Activated naive CD8-positive, alpha-beta T cell treated with anti-CD3 and anti-CD28 coated beads for 36 hours (primary cell): ENCODE measurements at regions not wholly inside any gene's neighbourhood (a gene's known extent, or its start where the extent isn't known, plus 50 kb on each side); places are given as distances from the start of the nearest gene placed in this dataset.
"Not testable (repeated sequence)": the region's sequence is repeated elsewhere in the genome, so short reads cannot be mapped to it uniquely, and the experiment has no call there.

Experiments used
- DNase-seq: peaks from one replicate; pipeline ENCODE4 v3.0.0; 2021
- H3K27ac Mint-ChIP-seq: one replicate; pipeline ENCODE4 v1.8.0; 2022; ENCODE audit warnings: mild to moderate bottlenecking, moderate library complexity, mixed read lengths
- H3K27me3 Mint-ChIP-seq: one replicate; pipeline ENCODE4 v1.8.0; 2022; ENCODE audit warnings: mild to moderate bottlenecking, mixed read lengths
- H3K36me3 Mint-ChIP-seq: one replicate; pipeline ENCODE4 v1.8.0; 2021; ENCODE audit warnings: mild to moderate bottlenecking, mixed read lengths
- H3K4me1 Mint-ChIP-seq: one replicate; pipeline ENCODE4 v1.8.0; 2021; ENCODE audit warnings: mixed read lengths
- H3K4me3 Mint-ChIP-seq: one replicate; pipeline ENCODE4 v1.8.0; 2022; ENCODE audit warnings: mild to moderate bottlenecking, moderate library complexity, mixed read lengths
- H3K9me3 Mint-ChIP-seq: one replicate; pipeline ENCODE4 v1.8.0; 2022; ENCODE audit warnings: mixed read lengths

- H3K4me3 Mint-ChIP-seq, H3K9me3 Mint-ChIP-seq, H3K4me1 Mint-ChIP-seq, H3K27me3 Mint-ChIP-seq, H3K36me3 Mint-ChIP-seq, DNase-seq, H3K27ac Mint-ChIP-seq: not testable (repeated sequence)
Observed at GRCh38 chr20:48516196-48516595, 311.6 kb downstream of the PREX1 start.

DNA sequence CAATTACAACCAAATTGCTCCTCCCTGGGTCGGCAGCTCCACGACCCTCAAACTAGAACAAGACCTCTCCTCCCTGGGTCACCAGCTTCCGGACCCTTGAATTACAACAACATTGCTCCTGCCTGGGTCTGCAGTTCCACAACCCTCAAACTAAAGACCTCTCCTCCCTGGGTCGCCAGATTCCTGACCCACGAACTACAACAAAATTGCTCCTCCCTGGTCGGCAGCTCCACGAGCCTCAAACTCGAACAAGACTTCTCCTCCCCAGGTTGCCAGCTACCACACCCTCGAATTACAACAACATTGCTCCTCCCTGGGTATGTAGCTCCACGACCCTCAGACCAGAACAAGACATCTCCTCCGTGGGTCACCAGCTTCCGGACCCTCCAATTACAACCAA, 313.2 kb downstream of the PREX1 start:
- not testable (repeated sequence) for H3K9me3 Mint-ChIP-seq, H3K4me1 Mint-ChIP-seq, H3K4me3 Mint-ChIP-seq, H3K27me3 Mint-ChIP-seq, H3K27ac Mint-ChIP-seq, H3K36me3 Mint-ChIP-seq, DNase-seq

DNA sequence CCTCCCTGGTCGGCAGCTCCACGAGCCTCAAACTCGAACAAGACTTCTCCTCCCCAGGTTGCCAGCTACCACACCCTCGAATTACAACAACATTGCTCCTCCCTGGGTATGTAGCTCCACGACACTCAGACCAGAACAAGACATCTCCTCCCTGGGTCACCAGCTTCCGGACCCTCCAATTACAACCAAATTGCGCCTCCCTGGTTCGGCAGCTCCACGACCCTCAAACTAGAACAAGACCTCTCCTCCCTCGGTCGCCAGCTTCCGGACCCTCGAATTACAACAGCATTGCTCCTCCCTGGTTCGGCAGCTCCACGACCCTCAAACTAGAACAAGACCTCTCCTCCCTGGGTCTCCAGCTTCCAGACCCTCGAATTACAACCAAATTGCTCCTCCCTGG, 315.3 kb downstream of the PREX1 start:
- not testable (repeated sequence) for H3K36me3 Mint-ChIP-seq, H3K4me1 Mint-ChIP-seq, H3K4me3 Mint-ChIP-seq, DNase-seq, H3K27ac Mint-ChIP-seq, H3K27me3 Mint-ChIP-seq, H3K9me3 Mint-ChIP-seq

GRCh38 chr20:48505066-48505465, 322.7 kb downstream of the PREX1 start:
- not testable (repeated sequence) for H3K27me3 Mint-ChIP-seq, H3K9me3 Mint-ChIP-seq, H3K27ac Mint-ChIP-seq, H3K36me3 Mint-ChIP-seq, H3K4me3 Mint-ChIP-seq, H3K4me1 Mint-ChIP-seq, DNase-seq

- H3K36me3 Mint-ChIP-seq = no peaks in the 10 kb centered on the region
- peaks cover 4% of the 10 kb centered on the region for H3K27me3 Mint-ChIP-seq
- no peaks in the 10 kb centered on the region for H3K4me1 Mint-ChIP-seq
- no peak overlapping the region for H3K4me3 Mint-ChIP-seq
- H3K9me3 Mint-ChIP-seq = no peaks in the 10 kb centered on the region
- no peak for DNase-seq
- H3K27ac Mint-ChIP-seq = no peak overlapping the region
Observed at GRCh38 chr20:48503166-48503815, 324.5 kb downstream of the PREX1 start.

- H3K4me3 Mint-ChIP-seq = no peak overlapping the region
- H3K36me3 Mint-ChIP-seq = no peaks in the 10 kb centered on the region
- no peaks in the 10 kb centered on the region for H3K9me3 Mint-ChIP-seq
- no peaks in the 10 kb centered on the region for H3K4me1 Mint-ChIP-seq
- DNase-seq = no peak
- no peak overlapping the region for H3K27ac Mint-ChIP-seq
- H3K27me3 Mint-ChIP-seq = peaks cover 4% of the 10 kb centered on the region
Observed at GRCh38 chr20:48502758-48503157, 325.0 kb downstream of the PREX1 start.

DNA sequence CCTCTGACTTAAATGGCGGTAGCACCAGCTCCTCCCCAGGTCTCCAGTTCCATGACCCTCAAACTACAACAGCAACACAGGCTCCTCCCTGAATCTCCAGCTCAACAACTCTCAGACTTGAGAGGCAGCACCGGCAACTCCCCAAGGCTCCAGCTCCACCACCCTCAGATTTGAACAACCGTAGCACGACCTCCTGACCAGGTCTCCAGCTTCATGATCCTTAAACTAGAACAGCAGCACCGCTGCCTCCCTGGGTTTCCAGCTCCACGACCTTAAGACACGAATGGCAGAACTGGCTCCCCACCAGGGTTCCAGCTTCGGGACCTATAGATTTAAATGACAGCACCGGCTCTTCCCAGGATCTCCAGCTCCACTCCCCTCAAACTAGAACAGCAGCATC, 325.8 kb downstream of the PREX1 start:
- no peak for DNase-seq
- no peaks in the 10 kb centered on the region for H3K36me3 Mint-ChIP-seq
- no peaks in the 10 kb centered on the region for H3K9me3 Mint-ChIP-seq
- no peaks in the 10 kb centered on the region for H3K4me1 Mint-ChIP-seq
- peaks cover 4% of the 10 kb centered on the region for H3K27me3 Mint-ChIP-seq
- H3K27ac Mint-ChIP-seq = no peak overlapping the region
- H3K4me3 Mint-ChIP-seq = no peak overlapping the region

- not testable (repeated sequence) for H3K36me3 Mint-ChIP-seq, H3K27me3 Mint-ChIP-seq, DNase-seq
Observed at GRCh38 chr20:48500900-48501299, 326.9 kb downstream of the PREX1 start.

DNA sequence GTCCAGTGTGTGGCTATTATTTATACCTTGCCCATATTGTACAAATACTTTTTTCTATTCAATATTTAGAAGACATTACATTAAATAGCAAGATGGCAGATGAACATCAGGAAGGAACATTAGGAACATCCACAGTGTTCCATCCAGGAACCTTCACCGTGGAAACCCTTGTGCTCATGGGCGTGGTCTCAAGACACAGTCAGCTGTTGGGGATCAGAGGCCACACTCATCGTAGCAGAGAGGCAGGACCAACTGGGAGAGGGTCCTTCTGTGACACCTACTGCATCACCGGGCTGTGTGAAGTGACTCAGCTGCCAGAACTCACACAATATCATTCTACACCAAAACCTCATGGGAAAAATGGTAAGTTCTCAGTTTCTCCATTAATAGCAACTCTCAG, 328.9 kb downstream of the PREX1 start:
- DNase-seq, H3K27me3 Mint-ChIP-seq, H3K4me1 Mint-ChIP-seq, H3K27ac Mint-ChIP-seq, H3K4me3 Mint-ChIP-seq, H3K36me3 Mint-ChIP-seq, H3K9me3 Mint-ChIP-seq: not testable (repeated sequence)

More at GRCh38 chr20:48500900-48501299, 326.9 kb downstream of the PREX1 start:
- not testable (repeated sequence) for H3K27ac Mint-ChIP-seq, H3K4me1 Mint-ChIP-seq, H3K9me3 Mint-ChIP-seq, H3K4me3 Mint-ChIP-seq

DNA sequence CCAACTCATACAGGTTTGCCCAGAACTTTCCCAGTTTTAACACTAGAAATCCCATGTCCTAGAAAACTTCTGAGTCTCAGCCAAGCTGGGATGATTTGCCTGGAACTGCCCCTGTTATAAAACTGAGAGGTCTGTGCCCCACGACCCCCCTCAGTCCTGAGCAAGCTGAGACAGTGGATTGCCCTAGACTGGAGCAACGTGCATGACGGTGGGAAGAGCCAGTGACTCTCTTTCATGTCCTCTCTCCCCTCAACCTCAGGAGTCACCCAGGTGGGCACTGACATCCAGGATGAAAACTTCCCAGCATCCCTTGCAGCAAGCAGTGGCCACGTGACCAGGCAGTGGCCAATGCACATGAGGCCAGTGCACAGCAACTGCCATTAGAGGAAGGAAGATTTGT, 329.7 kb downstream of the PREX1 start:
- H3K27me3 Mint-ChIP-seq, H3K36me3 Mint-ChIP-seq, H3K4me3 Mint-ChIP-seq, H3K4me1 Mint-ChIP-seq, H3K27ac Mint-ChIP-seq, DNase-seq, H3K9me3 Mint-ChIP-seq: not testable (repeated sequence)

DNA sequence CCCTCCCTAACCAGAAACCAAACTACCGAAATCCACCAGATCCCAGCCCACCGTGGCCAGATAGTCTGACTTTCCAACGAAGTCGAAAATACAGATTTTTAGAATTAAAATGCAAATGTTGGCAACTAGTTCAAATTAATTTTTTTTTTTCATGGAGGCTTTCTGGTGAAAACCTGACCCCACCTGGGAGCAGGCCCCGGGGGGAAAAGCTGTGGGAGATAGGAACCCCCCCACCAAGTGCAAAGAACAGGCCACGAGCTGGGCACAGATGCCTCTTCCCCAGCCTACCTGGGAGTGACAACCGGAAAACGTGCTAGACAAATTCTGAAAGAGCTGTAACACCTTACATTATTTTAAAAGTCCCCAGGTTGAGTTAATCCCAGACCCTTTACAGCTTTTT, 333.8 kb downstream of the PREX1 start:
- no peak for DNase-seq
- H3K4me1 Mint-ChIP-seq = no peaks in the 10 kb centered on the region
- no peak overlapping the region for H3K4me3 Mint-ChIP-seq
- no peaks in the 10 kb centered on the region for H3K36me3 Mint-ChIP-seq
- H3K27me3 Mint-ChIP-seq = no peaks in the 10 kb centered on the region
- H3K27ac Mint-ChIP-seq = no peak overlapping the region
- no peaks in the 10 kb centered on the region for H3K9me3 Mint-ChIP-seq

GRCh38 chr20:48493331-48493730, 334.5 kb downstream of the PREX1 start:
- H3K9me3 Mint-ChIP-seq, H3K4me3 Mint-ChIP-seq, DNase-seq, H3K27me3 Mint-ChIP-seq, H3K36me3 Mint-ChIP-seq, H3K4me1 Mint-ChIP-seq, H3K27ac Mint-ChIP-seq: not testable (repeated sequence)

DNA sequence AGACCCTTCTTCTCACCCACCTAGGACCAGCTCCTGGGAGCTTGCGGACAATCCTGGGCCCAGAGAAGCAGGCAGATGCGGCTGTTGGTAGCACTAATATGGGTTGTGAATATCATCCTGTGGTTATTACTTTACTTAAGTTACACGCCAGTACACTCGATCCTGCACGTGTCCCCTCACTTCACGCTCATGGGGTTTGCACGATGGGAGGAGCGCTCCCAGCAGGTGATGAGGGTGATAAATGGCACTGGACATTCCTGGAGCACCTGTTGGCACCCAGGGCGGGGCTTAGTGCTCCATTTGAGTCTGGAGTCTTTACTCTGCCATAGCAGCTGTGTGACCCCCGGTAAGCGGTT, 335.1 kb downstream of the PREX1 start:
- H3K4me1 Mint-ChIP-seq = no peaks in the 10 kb centered on the region
- DNase-seq = no peak
- no peaks in the 10 kb centered on the region for H3K27me3 Mint-ChIP-seq
- H3K27ac Mint-ChIP-seq = no peak overlapping the region
- H3K9me3 Mint-ChIP-seq = no peaks in the 10 kb centered on the region
- H3K4me3 Mint-ChIP-seq = no peak overlapping the region
- H3K36me3 Mint-ChIP-seq = no peaks in the 10 kb centered on the region

GRCh38 chr20:48492015-48492714, 335.6 kb downstream of the PREX1 start:
- H3K27ac Mint-ChIP-seq = no peak overlapping the region
- no peaks in the 10 kb centered on the region for H3K36me3 Mint-ChIP-seq
- no peaks in the 10 kb centered on the region for H3K4me1 Mint-ChIP-seq
- no peaks in the 10 kb centered on the region for H3K9me3 Mint-ChIP-seq
- H3K27me3 Mint-ChIP-seq = no peaks in the 10 kb centered on the region
- DNase-seq = no peak
- H3K4me3 Mint-ChIP-seq = no peak overlapping the region

DNA sequence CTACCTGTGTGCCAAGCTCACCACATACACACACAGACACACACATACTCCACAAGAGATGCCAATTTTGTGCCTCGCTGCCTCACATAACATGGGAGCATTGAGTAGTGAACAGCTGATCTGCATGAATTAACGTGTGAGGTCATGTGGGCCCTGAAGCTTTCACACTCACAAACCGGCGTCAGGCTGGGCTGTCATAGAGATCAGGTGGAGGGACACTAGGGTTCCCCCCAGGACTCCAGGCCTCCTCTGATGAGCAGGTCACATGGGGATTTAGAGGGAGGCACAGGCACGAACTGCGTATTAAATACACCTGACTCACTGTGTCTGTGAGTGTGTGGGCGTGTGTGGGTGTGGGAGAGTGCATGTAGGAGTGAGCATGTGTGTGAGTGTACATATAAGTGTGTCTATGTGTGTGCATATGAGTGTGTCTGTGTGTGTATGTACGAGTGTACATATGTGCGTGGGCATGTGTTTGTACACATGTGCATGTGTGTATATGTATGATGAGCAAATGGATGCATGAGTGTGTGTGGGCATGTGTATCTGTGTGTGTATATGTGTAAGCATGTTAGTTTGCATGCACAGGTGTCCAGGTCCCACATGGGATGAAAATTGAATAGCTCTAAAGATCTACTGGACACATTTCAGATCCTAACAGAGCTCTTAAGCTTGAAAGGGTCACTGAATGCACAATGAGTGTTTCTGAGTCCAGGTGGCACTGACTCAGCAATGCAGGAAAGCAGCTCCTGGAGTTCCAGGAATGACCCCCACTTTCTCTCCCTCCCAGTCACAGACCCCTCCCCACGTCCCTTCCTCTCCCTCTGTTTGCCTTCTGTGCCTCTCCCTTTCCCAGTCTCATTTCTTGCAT, 336.6 kb downstream of the PREX1 start:
- no peaks in the 10 kb centered on the region for H3K9me3 Mint-ChIP-seq
- H3K36me3 Mint-ChIP-seq = no peaks in the 10 kb centered on the region
- H3K4me1 Mint-ChIP-seq = no peaks in the 10 kb centered on the region
- H3K27me3 Mint-ChIP-seq = peaks cover 4% of the 10 kb centered on the region
- no peak for DNase-seq
- no peak overlapping the region for H3K27ac Mint-ChIP-seq
- no peak overlapping the region for H3K4me3 Mint-ChIP-seq

- DNase-seq, H3K4me3 Mint-ChIP-seq, H3K4me1 Mint-ChIP-seq, H3K9me3 Mint-ChIP-seq, H3K36me3 Mint-ChIP-seq, H3K27ac Mint-ChIP-seq, H3K27me3 Mint-ChIP-seq: not testable (repeated sequence)
Observed at GRCh38 chr20:48490341-48490740, 337.5 kb downstream of the PREX1 start.
